ENCODE measurements at regions not wholly inside any gene's neighbourhood (a gene's known extent, or its start where the extent isn't known, plus 50 kb on each side); places are given as distances from the start of the nearest gene placed in this dataset.

GRCh38 chr14:98614741-98615140 lies 657.3 kb downstream of the BCL11B start:
- no peak for TF ChIP-seq POLR2A (IDR thresholded peaks at IDR 0.05; ENCODE audit: extremely low read depth, insufficient read length)
- TF ChIP-seq CTCF (IDR thresholded peaks at IDR 0.05; ENCODE audit: low read depth, low read length), result no peak
- no peak for TF ChIP-seq MAX (IDR thresholded peaks at IDR 0.05; ENCODE audit: low read depth, low read length)
- TF ChIP-seq MYC (IDR thresholded peaks at IDR 0.05; ENCODE audit: low read depth, low read length), result no peak
- no peak overlapping the region for H3K4me3 ChIP-seq (ENCODE audit: low read depth, low read length)
- DNase-seq (ENCODE audit: low read depth), result no peak

GRCh38 chr14:98622208-98623051 lies 649.6 kb downstream of the BCL11B start:
- no peak overlapping the region for H3K4me3 ChIP-seq (ENCODE audit: low read depth, low read length)
- no peak for TF ChIP-seq CTCF (IDR thresholded peaks at IDR 0.05; ENCODE audit: low read depth, low read length)
- no peak for TF ChIP-seq POLR2A (IDR thresholded peaks at IDR 0.05; ENCODE audit: extremely low read depth, insufficient read length)
- TF ChIP-seq MAX (IDR thresholded peaks at IDR 0.05; ENCODE audit: low read depth, low read length), result no peak
- no peak for TF ChIP-seq MYC (IDR thresholded peaks at IDR 0.05; ENCODE audit: low read depth, low read length)
- DNase-seq (ENCODE audit: low read depth), result no peak

- TF ChIP-seq MYC (IDR thresholded peaks at IDR 0.05; ENCODE audit: low read depth, low read length) (no peak), POLR2A (IDR thresholded peaks at IDR 0.05; ENCODE audit: extremely low read depth, insufficient read length) (no peak), MAX (IDR thresholded peaks at IDR 0.05; ENCODE audit: low read depth, low read length) (no peak)
- no peak overlapping the region for H3K4me3 ChIP-seq (ENCODE audit: low read depth, low read length)
- DNase-seq (ENCODE audit: low read depth), result no peak
These were observed 648.1 kb downstream of the BCL11B start for GRCh38 chr14:98623788-98624415.

- DNase-seq (ENCODE audit: low read depth), result no peak
- TF ChIP-seq MAX (IDR thresholded peaks at IDR 0.05; ENCODE audit: low read depth, low read length) (no peak), MYC (IDR thresholded peaks at IDR 0.05; ENCODE audit: low read depth, low read length) (no peak), POLR2A (IDR thresholded peaks at IDR 0.05; ENCODE audit: extremely low read depth, insufficient read length) (no peak), CTCF (IDR thresholded peaks at IDR 0.05; ENCODE audit: low read depth, low read length) (no peak)
- H3K4me3 ChIP-seq (ENCODE audit: low read depth, low read length), result no peak overlapping the region
These were observed 638.6 kb downstream of the BCL11B start for GRCh38 chr14:98633380-98633779.

- no peak for DNase-seq (ENCODE audit: low read depth)
- TF ChIP-seq MAX (IDR thresholded peaks at IDR 0.05; ENCODE audit: low read depth, low read length), result no peak
- no peak for TF ChIP-seq CTCF (IDR thresholded peaks at IDR 0.05; ENCODE audit: low read depth, low read length)
- no peak for TF ChIP-seq MYC (IDR thresholded peaks at IDR 0.05; ENCODE audit: low read depth, low read length)
- no peak for TF ChIP-seq POLR2A (IDR thresholded peaks at IDR 0.05; ENCODE audit: extremely low read depth, insufficient read length)
- H3K4me3 ChIP-seq (ENCODE audit: low read depth, low read length), result no peak overlapping the region
These were observed 637.8 kb downstream of the BCL11B start for GRCh38 chr14:98634043-98634820.

Data from NB4 (cell line).